Endothelial cell (in vitro differentiated cells): ENCODE measurements at regions not wholly inside any gene's neighbourhood (a gene's known extent, or its start where the extent isn't known, plus 50 kb on each side); places are given as distances from the start of the nearest gene placed in this dataset.

Experiments used
- DNase-seq: peaks from one replicate; pipeline ENCODE4 v3.0.0; 2021; ENCODE audit warnings: low spot score
- H3K27ac Mint-ChIP-seq: one replicate; pipeline ENCODE4 v1.8.0; 2021; ENCODE audit warnings: mixed read lengths, inconsistent platforms; ENCODE audit not compliant: unreplicated experiment
- H3K27me3 Mint-ChIP-seq: one replicate; pipeline ENCODE4 v1.8.0; 2021; ENCODE audit warnings: mild to moderate bottlenecking, moderate library complexity, mixed read lengths, inconsistent platforms; ENCODE audit not compliant: unreplicated experiment
- H3K36me3 Mint-ChIP-seq: one replicate; pipeline ENCODE4 v1.8.0; 2021; ENCODE audit warnings: mild to moderate bottlenecking, low read depth, mixed read lengths, inconsistent platforms; ENCODE audit not compliant: unreplicated experiment
- H3K4me1 Mint-ChIP-seq: one replicate; pipeline ENCODE4 v1.8.0; 2021; ENCODE audit warnings: mild to moderate bottlenecking, mixed read lengths, inconsistent platforms; ENCODE audit not compliant: unreplicated experiment
- H3K4me3 Mint-ChIP-seq: one replicate; pipeline ENCODE4 v1.8.0; 2021; ENCODE audit warnings: mild to moderate bottlenecking, mixed read lengths, inconsistent platforms; ENCODE audit not compliant: unreplicated experiment
- H3K9me3 Mint-ChIP-seq: one replicate; pipeline ENCODE4 v1.8.0; 2021; ENCODE audit warnings: mixed read lengths, inconsistent platforms; ENCODE audit not compliant: unreplicated experiment
- CTCF ChIP-seq: fragments of 200-600 bp; sonication (generic); IDR thresholded peaks from one replicate; pipeline ENCODE4 v1.5.0; 2021; ENCODE audit warnings: antibody characterized with exemption; ENCODE audit not compliant: unreplicated experiment

- Mint-ChIP-seq H3K4me3 (no peak overlapping the region), H3K9me3 (no peaks in the 10 kb centered on the region), H3K36me3 (no peaks in the 10 kb centered on the region), H3K27me3 (no peaks in the 10 kb centered on the region), H3K27ac (no peak overlapping the region), H3K4me1 (peaks cover 9% of the 10 kb centered on the region)
- no peak for TF ChIP-seq CTCF
- no peak for DNase-seq
Measured at GRCh38 chr7:118041251-118041878, 142.6 kb upstream of the LSM8 start.

- Mint-ChIP-seq H3K4me1 (peaks cover 9% of the 10 kb centered on the region), H3K36me3 (no peaks in the 10 kb centered on the region), H3K27me3 (no peaks in the 10 kb centered on the region), H3K9me3 (no peaks in the 10 kb centered on the region), H3K4me3 (no peak overlapping the region), H3K27ac (no peak overlapping the region)
- no peak for TF ChIP-seq CTCF
- DNase-seq, result no peak
Measured at GRCh38 chr7:118045629-118046028, 138.3 kb upstream of the LSM8 start.

- DNase-seq, result no peak
- Mint-ChIP-seq H3K9me3 (no peaks in the 10 kb centered on the region), H3K4me3 (no peak overlapping the region), H3K36me3 (no peaks in the 10 kb centered on the region), H3K4me1 (peaks cover 9% of the 10 kb centered on the region), H3K27ac (no peak overlapping the region), H3K27me3 (no peaks in the 10 kb centered on the region)
- TF ChIP-seq CTCF, result no peak
Measured at GRCh38 chr7:118046086-118046485, 137.9 kb upstream of the LSM8 start.

GRCh38 chr7:118046801-118047200 lies 137.2 kb upstream of the LSM8 start:
- Mint-ChIP-seq H3K4me3 (no peak overlapping the region), H3K27ac (no peak overlapping the region), H3K27me3 (no peaks in the 10 kb centered on the region), H3K9me3 (no peaks in the 10 kb centered on the region), H3K4me1 (peaks cover 8% of the 10 kb centered on the region), H3K36me3 (no peaks in the 10 kb centered on the region)
- TF ChIP-seq CTCF, result no peak
- no peak for DNase-seq

GRCh38 chr7:118052336-118052735 lies 131.6 kb upstream of the LSM8 start:
- H3K27me3 Mint-ChIP-seq, result no peaks in the 10 kb centered on the region
- H3K9me3 Mint-ChIP-seq, result no peaks in the 10 kb centered on the region
- no peaks in the 10 kb centered on the region for H3K36me3 Mint-ChIP-seq
- H3K27ac Mint-ChIP-seq, result no peak overlapping the region
- no peak for TF ChIP-seq CTCF
- H3K4me1 Mint-ChIP-seq, result no peaks in the 10 kb centered on the region
- no peak overlapping the region for H3K4me3 Mint-ChIP-seq
- no peak for DNase-seq
